NCI-H82 treated with DMSO at 0.1 percent for 48 hours (cell line): ENCODE measurements at regions not wholly inside any gene's neighbourhood (a gene's known extent, or its start where the extent isn't known, plus 50 kb on each side); places are given as distances from the start of the nearest gene placed in this dataset.
A peak's percentile ranks its signal among the peaks of the same experiment; 100 is the strongest.
"Not testable (repeated sequence)": the region's sequence is repeated elsewhere in the genome, so short reads cannot be mapped to it uniquely, and the experiment has no call there.

Source experiments
- DNase-seq: peaks from one replicate; lab custom pipeline; 2025; ENCODE audit not compliant: unreplicated experiment; lab: John Stamatoyannopoulos, UW

GRCh38 chr7:93747019-93747418 is 143.5 kb downstream of the TFPI2 start:
- no peak for DNase-seq

- DNase-seq, result no peak
Measured at GRCh38 chr7:93739424-93739823, 151.1 kb downstream of the TFPI2 start.

- DNase-seq, result no peak
Measured at GRCh38 chr7:93737953-93738352, 152.6 kb downstream of the TFPI2 start.

- no peak for DNase-seq
Measured at GRCh38 chr7:93736668-93737369, 153.7 kb downstream of the TFPI2 start.

GRCh38 chr7:93728292-93728691 is 153.8 kb upstream of the CALCR start:
- DNase-seq, result no peak

- no peak for DNase-seq
Measured at GRCh38 chr7:93725954-93726353, 151.4 kb upstream of the CALCR start.

- DNase-seq, result no peak
Measured at GRCh38 chr7:93723424-93724124, 149.1 kb upstream of the CALCR start.

- DNase-seq, result no peak
Measured at GRCh38 chr7:93720106-93720505, 145.6 kb upstream of the CALCR start.

- DNase-seq, result no peak
Measured at GRCh38 chr7:93719546-93719945, 145.0 kb upstream of the CALCR start.

- DNase-seq, result no peak
Measured at GRCh38 chr7:93717217-93717900, 142.8 kb upstream of the CALCR start.

- peak; percentile 4 for DNase-seq
Measured at GRCh38 chr7:93715234-93715633, 140.7 kb upstream of the CALCR start.

- no peak for DNase-seq
Measured at GRCh38 chr7:93711926-93712325, 137.4 kb upstream of the CALCR start.

- DNase-seq, result not testable (repeated sequence)
Measured at GRCh38 chr7:93708255-93708654, 133.7 kb upstream of the CALCR start.

- DNase-seq, result no peak
Measured at GRCh38 chr7:93707249-93707648, 132.7 kb upstream of the CALCR start.

GRCh38 chr7:93706162-93706561 is 131.6 kb upstream of the CALCR start:
- not testable (repeated sequence) for DNase-seq

- peak; percentile 81 for DNase-seq
Measured at GRCh38 chr7:93704217-93704616, 129.7 kb upstream of the CALCR start.

GRCh38 chr7:93697901-93698300 is 123.4 kb upstream of the CALCR start:
- DNase-seq, result no peak

- no peak for DNase-seq
Measured at GRCh38 chr7:93693796-93694195, 119.3 kb upstream of the CALCR start.

GRCh38 chr7:93690021-93690420 is 115.5 kb upstream of the CALCR start:
- DNase-seq, result no peak

GRCh38 chr7:93678185-93678584 is 103.7 kb upstream of the CALCR start:
- DNase-seq, result no peak

- DNase-seq, result no peak
Measured at GRCh38 chr7:93663561-93664299, 89.2 kb upstream of the CALCR start.
